T-helper 1 cell treated with Interleukin-12 subunit alpha and Interleukin-12 subunit beta and Interleukin-4 antibody, amounts not matched to agents 30 ng/mL and 1 ng/mL, for 36 hours (primary cell): ENCODE measurements at regions not wholly inside any gene's neighbourhood (a gene's known extent, or its start where the extent isn't known, plus 50 kb on each side); places are given as distances from the start of the nearest gene placed in this dataset.
"Not testable (repeated sequence)": the region's sequence is repeated elsewhere in the genome, so short reads cannot be mapped to it uniquely, and the experiment has no call there.

ENCODE experiments used
- intact Hi-C: fragments of 100-400 bp; cut with micrococcal nuclease; formaldehyde crosslinking; loops from one replicate; pipeline ENCODE4 v1.15.1; 2024

GRCh38 chr6:93183531-93183972, 235.8 kb downstream of the EPHA7 start:
- intact Hi-C loops = no loop called here

GRCh38 chr6:93182938-93183479, 236.3 kb downstream of the EPHA7 start:
- intact Hi-C loops = no loop called here

- intact Hi-C loops = no loop called here
Observed at GRCh38 chr6:93177918-93178317, 241.4 kb downstream of the EPHA7 start.

- intact Hi-C loops = no loop called here
Observed at GRCh38 chr6:93177438-93177837, 241.9 kb downstream of the EPHA7 start.

- intact Hi-C loops = no loop called here
Observed at GRCh38 chr6:93176070-93176469, 243.3 kb downstream of the EPHA7 start.

- intact Hi-C loops = not testable (repeated sequence)
Observed at GRCh38 chr6:93173573-93173972, 245.8 kb downstream of the EPHA7 start.

GRCh38 chr6:93165850-93166430, 253.4 kb downstream of the EPHA7 start:
- intact Hi-C loops = no loop called here

GRCh38 chr6:93164781-93165180, 254.6 kb downstream of the EPHA7 start:
- intact Hi-C loops = no loop called here

- intact Hi-C loops = no loop called here
Observed at GRCh38 chr6:93163146-93163545, 256.2 kb downstream of the EPHA7 start.

- intact Hi-C loops = no loop called here
Observed at GRCh38 chr6:93139408-93140081, 279.8 kb downstream of the EPHA7 start.

- intact Hi-C loops = no loop called here
Observed at GRCh38 chr6:93136111-93136510, 283.2 kb downstream of the EPHA7 start.

- intact Hi-C loops = no loop called here
Observed at GRCh38 chr6:93124006-93124632, 295.2 kb downstream of the EPHA7 start.

- intact Hi-C loops = no loop called here
Observed at GRCh38 chr6:93123585-93123984, 295.8 kb downstream of the EPHA7 start.

GRCh38 chr6:93120154-93120742, 299.1 kb downstream of the EPHA7 start:
- intact Hi-C loops = no loop called here

GRCh38 chr6:93105907-93106306, 313.5 kb downstream of the EPHA7 start:
- intact Hi-C loops = no loop called here

- intact Hi-C loops = no loop called here
Observed at GRCh38 chr6:93105017-93105416, 314.3 kb downstream of the EPHA7 start.

GRCh38 chr6:93104195-93104817, 315.1 kb downstream of the EPHA7 start:
- intact Hi-C loops = no loop called here

- intact Hi-C loops = no loop called here
Observed at GRCh38 chr6:93088621-93089501, 330.5 kb downstream of the EPHA7 start.

- intact Hi-C loops = no loop called here
Observed at GRCh38 chr6:93087606-93088005, 331.8 kb downstream of the EPHA7 start.

GRCh38 chr6:93086351-93086750, 333.0 kb downstream of the EPHA7 start:
- intact Hi-C loops = no loop called here
